ENCODE measurements at regions not wholly inside any gene's neighbourhood (a gene's known extent, or its start where the extent isn't known, plus 50 kb on each side); places are given as distances from the start of the nearest gene placed in this dataset.

GRCh38 chr4:123874063-123874462 lies 477.5 kb downstream of the SPRY1 start:
- no peak for TF ChIP-seq CTCF (IDR thresholded peaks at IDR 0.05)
- TF ChIP-seq POLR2A (IDR thresholded peaks at IDR 0.05) = no peak
- TF ChIP-seq POLR2AphosphoS5 (IDR thresholded peaks at IDR 0.05) = no peak
- TF ChIP-seq EP300 (IDR thresholded peaks at IDR 0.05) = no peak

All from suprapubic skin (tissue), 4 donors.